ENCODE measurements at regions not wholly inside any gene's neighbourhood (a gene's known extent, or its start where the extent isn't known, plus 50 kb on each side); places are given as distances from the start of the nearest gene placed in this dataset.
A peak's percentile ranks its signal among the peaks of the same experiment; 100 is the strongest.

GRCh38 chr11:11036848-11037732, 179.2 kb upstream of the ZBED5 start:
- intact Hi-C loops (cut with micrococcal nuclease; ENCODE audit: unreplicated experiment) = loop anchor here (2.0 to 5.0 kb wide), 5 partner anchors 120 to 750 kb away; no protein-coding TSS in a partner anchor
- ATAC-seq (peak; percentile 92), DNase-seq (ENCODE audit: low read depth, low spot score) (no peak), FAIRE-seq (no peak)
- Histone ChIP-seq H3K4me3 (no peak overlapping the region), H2AFZ (ENCODE audit: control insufficient read depth, low read depth, low read length) (no peak overlapping the region), H3K27me3 (replicated peaks in 1 of 2; ENCODE audit: control insufficient read depth in 2 of 2, insufficient read depth in 2 of 2, low read length in 1 of 2) (no peaks in the 10 kb centered on the region), H3K27ac (ENCODE audit: control insufficient read depth, insufficient read depth) (no peak overlapping the region), H3K4me2 (ENCODE audit: control insufficient read depth, insufficient read depth) (no peak overlapping the region), H3K79me2 (ENCODE audit: control insufficient read depth, insufficient read depth, low read length) (no peaks in the 10 kb centered on the region), H3K9me3 (replicated peaks; ENCODE audit: control insufficient read depth, insufficient read depth, low read length) (no peaks in the 10 kb centered on the region), H4K20me1 (ENCODE audit: control insufficient read depth, insufficient read depth) (no peaks in the 10 kb centered on the region), H3K9ac (ENCODE audit: control insufficient read depth, insufficient read depth, low read length) (no peak overlapping the region), H3K4me1 (ENCODE audit: control insufficient read depth, insufficient read depth, low read length) (no peaks in the 10 kb centered on the region), H3K36me3 (ENCODE audit: control insufficient read depth in 2 of 2, insufficient read depth in 2 of 2, low read length in 1 of 2) (no peaks in the 10 kb centered on the region)
- BruUV-seq (replicated peaks) = no TSS peak
- ChIA-PET SMC1A (ENCODE audit: uncharacterized antibody, unreplicated experiment) (interaction anchor here (0.6 to 2.1 kb wide), 15 partner anchors 10 to 1200 kb away, joined by 3 to 8 read pairs (median 3); no protein-coding TSS in a partner anchor), POLR2A (no interaction called here), CTCF (interaction anchor here (0.7 to 8.9 kb wide), 23 partner anchors 9 to 751 kb away, joined by 3 to 70 read pairs (median 4); no protein-coding TSS in a partner anchor), RAD21 (ENCODE audit: unreplicated experiment) (interaction anchor here (0.8 to 3.1 kb wide), 14 partner anchors 9 to 1007 kb away, joined by 3 to 18 read pairs (median 4); no protein-coding TSS in a partner anchor)
- 49% methylated on average over 5 of the region's 5 CpGs for WGBS (ENCODE audit: insufficient coverage, insufficient replicate concordance, low lambda C conversion rate, missing lambda C conversion rate)
- TF ChIP-seq RAD21 (IDR thresholded peaks at IDR 0.05; ENCODE audit: insufficient read depth, low read depth, low read length) (peak; percentile 78), ATF2 (IDR thresholded peaks at IDR 0.05; ENCODE audit: low read length) (no peak), CTCF (IDR thresholded peaks at IDR 0.05 in 2 of 3, conservative IDR thresholded peaks at IDR 0.05 in 1 of 3; ENCODE audit: control insufficient read depth in 2 of 3, extremely low read depth in 1 of 3, insufficient read depth in 1 of 3, low read depth in 3 of 3, low read length in 3 of 3) (peak; percentile 69 to 81 (median 73)), TCF12 (IDR thresholded peaks at IDR 0.05; ENCODE audit: low read depth, low read length) (no peak), EP300 (IDR thresholded peaks at IDR 0.05; ENCODE audit: borderline replicate concordance in 1 of 2, control insufficient read depth in 1 of 2, low read depth in 2 of 2, low read length in 2 of 2) (no peak), SREBF1 (IDR thresholded peaks at IDR 0.05; ENCODE audit: low read length) (no peak), HCFC1 (IDR thresholded peaks at IDR 0.05; ENCODE audit: low read length) (no peak), NFIC (IDR thresholded peaks at IDR 0.05; ENCODE audit: low read depth, low read length) (no peak), FOXK2 (IDR thresholded peaks at IDR 0.05) (no peak), MTA3 (IDR thresholded peaks at IDR 0.05; ENCODE audit: borderline replicate concordance, low read length) (no peak), IRF4 (IDR thresholded peaks at IDR 0.05; ENCODE audit: low read depth, low read length) (0 out of 2 replicates have a peak, but pooled peaks have one; percentile 13), YY1 (IDR thresholded peaks at IDR 0.05; ENCODE audit: low read depth, low read length) (0 out of 2 replicates have a peak, but pooled peaks have one; percentile 21), HDAC6 (IDR thresholded peaks at IDR 0.05; ENCODE audit: unreplicated experiment) (no peak), SMC3 (IDR thresholded peaks at IDR 0.05; ENCODE audit: borderline replicate concordance, low read length) (peak; percentile 88)
- in situ Hi-C loops (cut with MboI) = no loop called here
